Endothelial cell of umbilical vein (primary cell): ENCODE measurements at regions not wholly inside any gene's neighbourhood (a gene's known extent, or its start where the extent isn't known, plus 50 kb on each side); places are given as distances from the start of the nearest gene placed in this dataset.

Experiments
- BruUV-seq: library from RNA; stranded (reverse); fragments of 400-500 nt; replicated peaks from 2 replicates; lab custom pipeline; 2021; lab: Mats Ljungman, UMichigan
- CTCF ChIA-PET: fragments of 300-600, 350-600 bp; sonication (Branson Sonifier 250); formaldehyde crosslinking; loops from one replicate; lab custom pipeline; 2021; ENCODE audit warnings: antibody characterized with exemption, inconsistent platforms; lab: Charles Lee
- POLR2A ChIA-PET: fragments of 300-600, 350-600 bp; sonication (Branson Sonifier 250); formaldehyde crosslinking; loops from one replicate; lab custom pipeline; 2021; ENCODE audit warnings: antibody characterized with exemption, inconsistent platforms; lab: Charles Lee
- DNase-seq: peaks from one replicate; pipeline ENCODE4 v3.0.0-alpha.2; 2011; ENCODE audit warnings: low read depth, low spot score
- FAIRE-seq: peaks from 2 replicates; lab custom pipeline; 2011; peaks lifted over from hg19 to GRCh38; lab: Jason Lieb, UNC
- H2AFZ ChIP-seq: 2 replicates; pipeline ENCODE4 v1.6.0; 2012; ENCODE audit warnings: low read depth, low read length, control low read depth, inconsistent platforms
- H3K27ac ChIP-seq: 2 replicates; pipeline ENCODE4 v1.5.1; 2011; ENCODE audit warnings: low read depth, mild to moderate bottlenecking, control low read depth, low read length, moderate library complexity; ENCODE audit not compliant: insufficient read depth
- H3K27me3 ChIP-seq, 2 experiments: 2 replicates each; pipeline versions ENCODE4 v1.6.0 to v1.6.1; 2011; ENCODE audit warnings: low read length in 2 of 2, mixed read lengths in 1 of 2; ENCODE audit not compliant: control insufficient read depth in 2 of 2, insufficient read depth in 2 of 2
- H3K36me3 ChIP-seq, 2 experiments: 2 replicates in 1 of 2; 3 replicates in 1 of 2; pipeline ENCODE4 v1.5.1; 2011; ENCODE audit warnings: low read length in 2 of 2, mild to moderate bottlenecking in 1 of 2, moderate library complexity in 1 of 2; ENCODE audit not compliant: control insufficient read depth in 2 of 2, insufficient read depth in 2 of 2; ENCODE audit errors: extremely low read depth in 1 of 2
- H3K4me1 ChIP-seq: 3 replicates; pipeline ENCODE4 v1.5.1; 2011; ENCODE audit warnings: mild to moderate bottlenecking, low read length; ENCODE audit not compliant: control insufficient read depth, insufficient read depth; ENCODE audit errors: extremely low read depth
- H3K4me2 ChIP-seq: 2 replicates; pipeline ENCODE4 v1.6.1; 2011; ENCODE audit warnings: low read length, control low read depth, mixed read lengths; ENCODE audit not compliant: insufficient read depth
- H3K4me3 ChIP-seq, 3 experiments: fragments of 200-600 bp in 1 of 3; sonication (generic), shearing (Covaris generic) in 1 of 3; replicated peaks in 1 of 3; 2 replicates each; pipeline ENCODE4 v1.5.1; 2011 to 2016; ENCODE audit warnings: control low read depth in 3 of 3, low read length in 3 of 3, mild to moderate bottlenecking in 2 of 3, inconsistent platforms in 1 of 3, low read depth in 1 of 3, moderate library complexity in 1 of 3; ENCODE audit not compliant: insufficient read depth in 1 of 3
- H3K79me2 ChIP-seq: 2 replicates; pipeline ENCODE4 v1.6.0; 2012; ENCODE audit warnings: low read length, inconsistent platforms; ENCODE audit not compliant: control insufficient read depth, insufficient read depth
- H3K9ac ChIP-seq: replicated peaks from 2 replicates; pipeline ENCODE3; 2011; ENCODE audit warnings: low read length, control low read depth; ENCODE audit not compliant: insufficient read depth; ENCODE audit errors: extremely low read depth
- H3K9me1 ChIP-seq: replicated peaks from 3 replicates; pipeline ENCODE4 v1.6.0; 2011; ENCODE audit warnings: mild to moderate bottlenecking, low read length; ENCODE audit not compliant: control insufficient read depth, insufficient read depth; ENCODE audit errors: extremely low read depth
- H3K9me3 ChIP-seq: replicated peaks from 2 replicates; pipeline ENCODE4 v1.5.1; 2012; ENCODE audit warnings: low read length, inconsistent platforms; ENCODE audit not compliant: control insufficient read depth, insufficient read depth
- H4K20me1 ChIP-seq: replicated peaks from 2 replicates; pipeline ENCODE3; 2011; ENCODE audit warnings: mild to moderate bottlenecking, low read length; ENCODE audit not compliant: control insufficient read depth, insufficient read depth; ENCODE audit errors: extremely low read depth
- FOS ChIP-seq: IDR thresholded peaks from 2 replicates; pipeline ENCODE4 v1.6.1; 2011; ENCODE audit warnings: mild to moderate bottlenecking, low read length, moderate library complexity, borderline replicate concordance; ENCODE audit not compliant: insufficient read depth
- GATA2 ChIP-seq: IDR thresholded peaks from 2 replicates; pipeline ENCODE4 v1.7.0; 2011; ENCODE audit warnings: low read depth, mild to moderate bottlenecking, moderate library complexity, mixed read lengths, low read length; ENCODE audit not compliant: insufficient read length, insufficient read depth
- JUN ChIP-seq: IDR thresholded peaks from 2 replicates; pipeline ENCODE4 v1.6.1; 2011; ENCODE audit warnings: borderline replicate concordance, low read depth; ENCODE audit not compliant: insufficient read length, insufficient read depth
- MYC ChIP-seq: IDR thresholded peaks from one replicate; pipeline ENCODE4 v1.6.1; 2011; ENCODE audit warnings: mild to moderate bottlenecking, low read depth, low read length
- POLR2A ChIP-seq: IDR thresholded peaks from 2 replicates; pipeline ENCODE4 v1.6.1; 2012; ENCODE audit warnings: low read depth, mild to moderate bottlenecking, control low read depth, low read length
- dilution Hi-C: fragments of 300-500 bp; cut with MboI; formaldehyde crosslinking; loops from one replicate; pipeline ENCODE4 v1.15.0; 2019; ENCODE audit warnings: low sequenced_read_pairs; ENCODE audit not compliant: extremely low pct_ligation_motif_present
- intact Hi-C: fragments of 100-400 bp; cut with micrococcal nuclease; formaldehyde crosslinking; loops from one replicate; pipeline ENCODE4 v1.10.0; 2022

GRCh38 chr2:36147670-36148390, 207.7 kb upstream of the CRIM1 start:
- no peak for TF ChIP-seq FOS
- TF ChIP-seq GATA2, result no peak
- TF ChIP-seq JUN, result no peak
- Histone ChIP-seq H3K27ac (no peak overlapping the region), H3K4me2 (no peak overlapping the region), H3K9ac (no peak overlapping the region), H3K79me2 (no peaks in the 10 kb centered on the region), H3K27me3 (no peaks in the 10 kb centered on the region), H3K36me3 (no peaks in the 10 kb centered on the region), H3K4me1 (no peaks in the 10 kb centered on the region), H3K4me3 (no peak overlapping the region), H3K9me1 (no peaks in the 10 kb centered on the region), H4K20me1 (no peaks in the 10 kb centered on the region), H3K9me3 (no peaks in the 10 kb centered on the region), H2AFZ (no peak overlapping the region)
- DNase-seq, result no peak
- dilution Hi-C loops (no loop called here), intact Hi-C loops (no loop called here)
- ChIA-PET CTCF (no interaction called here), POLR2A (no interaction called here)
- no peak for FAIRE-seq
- BruUV-seq, result no TSS peak

GRCh38 chr2:36146765-36147164, 208.8 kb upstream of the CRIM1 start:
- H3K4me1 ChIP-seq, result no peaks in the 10 kb centered on the region
- no TSS peak for BruUV-seq
- H2AFZ ChIP-seq, result no peak overlapping the region
- H3K9me3 ChIP-seq, result no peaks in the 10 kb centered on the region
- no peak for FAIRE-seq
- ChIA-PET CTCF (no interaction called here), POLR2A (no interaction called here)
- no peaks in the 10 kb centered on the region for H3K79me2 ChIP-seq
- no peaks in the 10 kb centered on the region for H3K9me1 ChIP-seq
- intact Hi-C loops (no loop called here), dilution Hi-C loops (no loop called here)
- no peak overlapping the region for H3K4me3 ChIP-seq
- no peak overlapping the region for H3K4me2 ChIP-seq
- no peaks in the 10 kb centered on the region for H4K20me1 ChIP-seq
- H3K27ac ChIP-seq, result no peak overlapping the region
- no peaks in the 10 kb centered on the region for H3K36me3 ChIP-seq
- H3K9ac ChIP-seq, result no peak overlapping the region
- DNase-seq, result no peak
- TF ChIP-seq MYC, result no peak
- TF ChIP-seq POLR2A, result no peak
- H3K27me3 ChIP-seq, result no peaks in the 10 kb centered on the region
